GM12892 (cell line): ENCODE measurements at regions not wholly inside any gene's neighbourhood (a gene's known extent, or its start where the extent isn't known, plus 50 kb on each side); places are given as distances from the start of the nearest gene placed in this dataset.
"Not testable (repeated sequence)": the region's sequence is repeated elsewhere in the genome, so short reads cannot be mapped to it uniquely, and the experiment has no call there.

ENCODE experiments used
- DNase-seq: peaks from one replicate; pipeline ENCODE4 v3.0.0; 2011; ENCODE audit not compliant: insufficient read length
- FAIRE-seq: peaks from 2 replicates; lab custom pipeline; 2011; peaks lifted over from hg19 to GRCh38; lab: Jason Lieb, UNC
- POLR2A ChIP-seq: IDR thresholded peaks from 2 replicates; pipeline ENCODE4 v1.6.1; 2011; ENCODE audit warnings: low read depth, low read length, control low read depth
- POLR2AphosphoS5 ChIP-seq: IDR thresholded peaks from 2 replicates; pipeline ENCODE4 v1.6.1; 2011; ENCODE audit warnings: low read depth, low read length, control low read depth
- TAF1 ChIP-seq: IDR thresholded peaks from 2 replicates; pipeline ENCODE4 v1.6.1; 2011; ENCODE audit warnings: low read depth, mild to moderate bottlenecking, control low read depth, low read length, borderline replicate concordance

DNA sequence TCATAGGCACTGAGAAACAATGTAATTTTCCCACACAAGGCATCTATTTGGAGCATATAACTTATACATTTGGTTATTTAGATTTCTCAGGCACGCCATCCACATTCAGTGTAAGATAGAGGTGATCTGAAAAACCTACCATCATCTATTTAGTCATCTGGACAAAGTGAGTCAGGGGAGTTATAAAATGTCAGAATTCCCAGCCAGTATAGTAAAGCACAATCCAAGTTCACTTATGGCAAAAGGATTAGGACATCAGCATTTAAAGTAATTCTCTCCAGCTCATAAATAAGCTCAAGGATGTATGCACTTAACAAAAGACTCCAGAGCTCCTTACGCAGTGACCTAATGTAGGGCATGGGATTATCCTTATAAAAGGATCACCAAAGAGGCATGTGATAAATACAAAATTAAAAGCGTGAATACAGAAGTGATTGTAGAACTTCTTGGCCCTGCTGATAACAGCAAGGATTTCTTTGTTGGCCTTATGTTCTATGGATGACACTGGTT, 65.3 kb upstream of the DCLK2 start:
- TF ChIP-seq POLR2AphosphoS5 = no peak
- TF ChIP-seq TAF1 = no peak
- TF ChIP-seq POLR2A = no peak
- no peak for FAIRE-seq
- no peak for DNase-seq

DNA sequence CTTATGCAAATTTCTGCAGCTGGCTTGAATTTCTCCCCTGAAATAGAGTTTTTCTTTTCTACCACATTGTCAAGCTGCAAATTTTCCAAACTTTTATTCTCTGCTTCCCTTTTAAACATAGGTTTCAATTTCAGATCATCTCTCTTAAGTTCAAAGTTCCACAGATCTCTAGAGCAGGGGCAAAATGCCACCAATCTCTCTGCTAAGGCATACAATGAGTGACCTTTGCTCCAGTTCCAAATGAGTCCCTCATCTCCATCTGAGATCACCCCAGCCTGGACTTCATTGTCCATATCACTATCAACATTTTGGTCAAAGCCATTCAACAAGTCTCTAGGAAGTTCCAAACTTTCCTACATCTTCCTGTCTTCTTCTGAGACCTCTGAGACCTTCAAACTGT, 62.3 kb upstream of the DCLK2 start:
- FAIRE-seq, DNase-seq: not testable (repeated sequence)

- not testable (repeated sequence) for FAIRE-seq, DNase-seq
Observed at GRCh38 chr4:150016621-150017020, 61.6 kb upstream of the DCLK2 start.

DNA sequence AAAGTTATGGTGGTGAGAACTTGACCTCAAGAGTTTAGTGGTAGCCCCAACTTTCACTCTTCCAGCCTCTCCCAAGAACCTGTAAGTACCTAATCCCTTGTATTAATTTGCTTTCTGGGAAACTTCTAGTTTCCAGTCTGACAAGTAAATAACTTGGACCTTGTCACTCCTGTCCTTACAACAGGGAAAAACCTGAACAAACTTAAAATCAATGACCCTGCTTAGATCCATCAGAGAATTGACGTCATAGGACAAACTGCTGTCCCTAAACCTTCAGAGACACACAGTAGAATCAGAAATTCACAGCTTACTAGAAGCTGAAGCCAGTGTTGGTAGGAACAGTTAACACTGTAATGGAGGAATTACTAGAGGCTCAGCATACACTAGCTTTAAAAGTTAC, 60.0 kb upstream of the DCLK2 start:
- DNase-seq (no peak), FAIRE-seq (no peak)
- no peak for TF ChIP-seq POLR2AphosphoS5
- no peak for TF ChIP-seq TAF1
- no peak for TF ChIP-seq POLR2A

GRCh38 chr4:150021483-150021882, 56.8 kb upstream of the DCLK2 start:
- TF ChIP-seq POLR2A (no peak), POLR2AphosphoS5 (no peak), TAF1 (no peak)
- FAIRE-seq (no peak), DNase-seq (no peak)

DNA sequence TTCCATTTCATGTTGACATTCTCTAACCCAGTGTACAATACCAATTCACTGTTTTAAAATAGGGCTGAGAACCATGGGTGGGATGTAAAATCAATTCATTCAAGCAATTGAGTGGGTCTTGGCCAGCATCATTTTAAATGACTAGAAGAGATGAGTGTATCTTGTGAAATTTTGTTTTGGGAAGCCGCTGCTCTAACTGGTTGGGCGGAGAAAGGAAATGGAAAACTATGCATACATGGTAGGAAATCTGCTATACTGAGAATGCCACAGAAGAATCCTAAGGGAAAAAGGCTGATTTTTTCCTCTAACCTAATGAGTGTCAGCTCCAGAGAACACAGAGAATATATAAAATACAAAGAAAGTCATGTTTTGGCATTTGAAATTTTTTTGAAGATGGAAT, 54.8 kb upstream of the DCLK2 start:
- TF ChIP-seq POLR2AphosphoS5 (no peak), TAF1 (no peak), POLR2A (no peak)
- FAIRE-seq = no peak
- no peak for DNase-seq

- FAIRE-seq, DNase-seq: not testable (repeated sequence)
Observed at GRCh38 chr4:150026987-150027386, 51.3 kb upstream of the DCLK2 start.
